Kidney (tissue), 13 donors: ENCODE measurements at regions not wholly inside any gene's neighbourhood (a gene's known extent, or its start where the extent isn't known, plus 50 kb on each side); places are given as distances from the start of the nearest gene placed in this dataset.
A peak's percentile ranks its signal among the peaks of the same experiment; 100 is the strongest.

Experiments
- DNase-seq, 5 donors: peaks; one replicate each; pipeline ENCODE4 v3.0.0-alpha.2; 2013 to 2020
- FAIRE-seq: peaks from 2 replicates; lab custom pipeline; 2012; peaks lifted over from hg19 to GRCh38; lab: Jason Lieb, UNC
- H3K27ac ChIP-seq, 2 donors: one replicate each; pipeline ENCODE4 v1.7.0; 2013; ENCODE audit warnings: low read depth in 2 of 2, low read length in 2 of 2, inconsistent platforms in 1 of 2
- H3K27me3 ChIP-seq: one replicate; pipeline ENCODE4 v1.7.1; 2013; ENCODE audit warnings: low read length, inconsistent platforms; ENCODE audit not compliant: control insufficient read depth, insufficient read depth
- H3K36me3 ChIP-seq, 3 donors: one replicate each; pipeline versions ENCODE4 v1.7.0 to v1.7.1; 2013; ENCODE audit warnings: low read length in 3 of 3, control low read depth in 1 of 3, inconsistent platforms in 1 of 3; ENCODE audit not compliant: insufficient read depth in 3 of 3, control insufficient read depth in 2 of 3
- H3K4me1 ChIP-seq, 3 donors: one replicate each; pipeline versions ENCODE4 v1.7.0 to v1.7.1; 2013; ENCODE audit warnings: low read length in 3 of 3, inconsistent platforms in 1 of 3, low read depth in 1 of 3; ENCODE audit not compliant: control insufficient read depth in 2 of 3, insufficient read depth in 2 of 3
- H3K4me3 ChIP-seq, 3 donors: one replicate each; pipeline versions ENCODE4 v1.7.0 to v1.8.1; 2013; ENCODE audit warnings: low read length in 3 of 3, control low read depth in 1 of 3, inconsistent platforms in 1 of 3
- H3K9ac ChIP-seq, 3 donors: one replicate each; pipeline versions ENCODE4 v1.7.0 to v1.7.1; 2013; ENCODE audit warnings: low read length in 3 of 3, control low read depth in 1 of 3, inconsistent platforms in 1 of 3
- H3K9me3 ChIP-seq, 3 donors: one replicate each; pipeline versions ENCODE4 v1.7.0 to v1.7.1; 2013; ENCODE audit warnings: low read length in 3 of 3, control low read depth in 1 of 3, inconsistent platforms in 1 of 3; ENCODE audit not compliant: control insufficient read depth in 2 of 3, insufficient read depth in 1 of 3
- intact Hi-C: fragments of 100-400 bp; cut with DNase I; formaldehyde crosslinking; loops from one replicate; pipeline ENCODE4 v1.11.1; 2022
- TF ChIP-seq, protein P1 (sequence below): IDR thresholded peaks from 3 replicates; pipeline ENCODE4 v1.5.1; 2012; ENCODE audit warnings: mild to moderate bottlenecking, moderate library complexity, borderline replicate concordance; ENCODE audit not compliant: insufficient read depth; ENCODE audit errors: extremely low read depth
- donor health status: control.
- donor health status: control.
- donor health status: control.
- donor health status: control.
- donor health status: control.
- donor health status: DM: yes; HTN: yes; CAD: no.
- donor health status: Normal renal cell carcinoma (clear cell type).

DNA sequence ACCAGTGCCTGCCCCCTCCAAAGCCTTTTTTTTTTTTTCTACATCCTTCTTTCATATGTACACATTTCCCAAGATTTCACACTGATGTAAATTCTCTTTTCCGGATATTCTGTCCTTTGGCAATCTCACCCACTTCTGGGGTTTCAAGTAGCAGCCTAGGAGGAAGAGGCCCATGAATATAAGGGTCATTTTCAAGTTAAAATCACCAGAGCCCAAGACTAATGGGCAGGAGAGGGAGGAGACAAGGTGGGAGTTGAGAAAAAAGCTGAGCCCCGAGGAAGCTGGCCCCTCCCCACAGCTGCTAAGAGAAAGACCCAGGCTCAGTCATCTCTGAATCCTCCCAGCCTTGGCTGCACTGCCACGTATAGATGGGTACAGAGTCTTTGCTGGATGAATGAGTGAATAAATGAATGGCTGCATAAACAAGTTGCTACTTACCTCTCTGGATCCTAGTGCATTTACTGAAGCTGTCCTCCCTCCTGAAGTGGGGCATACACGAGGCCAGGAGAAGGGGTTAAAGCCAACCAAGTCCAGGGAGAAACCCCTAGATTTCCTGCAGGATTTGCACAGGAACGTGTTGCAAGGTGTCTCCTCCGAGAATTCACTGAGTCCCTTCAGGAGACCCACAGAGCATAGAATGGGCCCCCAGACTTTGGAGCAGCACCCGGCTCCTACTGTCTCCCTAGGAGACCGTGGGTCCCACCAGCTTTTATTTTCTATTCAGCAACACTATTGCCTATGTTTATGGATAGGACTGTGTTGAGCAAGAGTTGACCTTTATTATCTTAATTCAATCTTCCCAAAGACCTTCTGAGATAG lies 100.8 kb upstream of the LIPC start:
- H3K27me3 ChIP-seq = no peaks in the 10 kb centered on the region
- no peak overlapping the region for H3K4me3 ChIP-seq
- no peaks in the 10 kb centered on the region for H3K36me3 ChIP-seq
- peak overlapping the region; percentile 77 to 81 for H3K27ac ChIP-seq
- no peak overlapping the region for H3K9ac ChIP-seq
- peaks cover 0 to 8% (median 2%) of the 10 kb centered on the region in 3 donors for H3K9me3 ChIP-seq
- DNase-seq = peak in 3 of 5 donors; percentile 60 to 64 (median 61)
- peaks cover 6 to 23% (median 16%) of the 10 kb centered on the region in 3 donors for H3K4me1 ChIP-seq
- TF ChIP-seq, protein P1, sequence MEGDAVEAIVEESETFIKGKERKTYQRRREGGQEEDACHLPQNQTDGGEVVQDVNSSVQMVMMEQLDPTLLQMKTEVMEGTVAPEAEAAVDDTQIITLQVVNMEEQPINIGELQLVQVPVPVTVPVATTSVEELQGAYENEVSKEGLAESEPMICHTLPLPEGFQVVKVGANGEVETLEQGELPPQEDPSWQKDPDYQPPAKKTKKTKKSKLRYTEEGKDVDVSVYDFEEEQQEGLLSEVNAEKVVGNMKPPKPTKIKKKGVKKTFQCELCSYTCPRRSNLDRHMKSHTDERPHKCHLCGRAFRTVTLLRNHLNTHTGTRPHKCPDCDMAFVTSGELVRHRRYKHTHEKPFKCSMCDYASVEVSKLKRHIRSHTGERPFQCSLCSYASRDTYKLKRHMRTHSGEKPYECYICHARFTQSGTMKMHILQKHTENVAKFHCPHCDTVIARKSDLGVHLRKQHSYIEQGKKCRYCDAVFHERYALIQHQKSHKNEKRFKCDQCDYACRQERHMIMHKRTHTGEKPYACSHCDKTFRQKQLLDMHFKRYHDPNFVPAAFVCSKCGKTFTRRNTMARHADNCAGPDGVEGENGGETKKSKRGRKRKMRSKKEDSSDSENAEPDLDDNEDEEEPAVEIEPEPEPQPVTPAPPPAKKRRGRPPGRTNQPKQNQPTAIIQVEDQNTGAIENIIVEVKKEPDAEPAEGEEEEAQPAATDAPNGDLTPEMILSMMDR = no peak
- intact Hi-C loops = no loop called here
- FAIRE-seq = no peak

DNA sequence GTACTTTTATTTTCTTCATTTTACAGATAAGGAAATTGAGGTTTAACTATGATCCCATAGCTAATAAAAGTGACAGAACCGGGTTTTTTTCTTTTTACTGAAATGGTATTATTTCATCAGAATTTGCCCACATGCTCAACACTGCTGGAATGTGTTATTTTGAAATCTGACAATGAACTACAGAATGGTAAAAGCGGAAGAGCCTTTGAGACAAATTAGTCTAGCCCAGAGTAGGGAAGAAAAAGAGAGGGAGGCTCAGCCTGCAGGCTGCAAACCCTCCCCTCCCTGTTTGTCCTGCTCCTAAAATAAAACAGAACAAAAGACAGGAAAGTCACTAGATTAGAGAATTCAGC lies 100.3 kb upstream of the LIPC start:
- intact Hi-C loops = no loop called here
- FAIRE-seq = no peak
- TF ChIP-seq, protein P1 = no peak

GRCh38 chr15:58331913-58332675 lies 99.7 kb upstream of the LIPC start:
- Histone ChIP-seq H3K4me1 (peaks cover 6 to 23% (median 16%) of the 10 kb centered on the region in 3 donors), H3K36me3 (no peaks in the 10 kb centered on the region), H3K9ac (peak overlapping the region in 1 of 3 donors; percentile 43), H3K27ac (peak overlapping the region; percentile 77 to 91), H3K9me3 (peaks cover 0 to 8% (median 2%) of the 10 kb centered on the region in 3 donors), H3K27me3 (no peaks in the 10 kb centered on the region), H3K4me3 (peak overlapping the region in 1 of 3 donors; percentile 18)
- FAIRE-seq = peak; percentile 49
- TF ChIP-seq, protein P1 = no peak
- DNase-seq = peak; percentile 95 to 98 (median 97)
- intact Hi-C loops = no loop called here

More for the DNA sequence above, 100.3 kb upstream of the LIPC start:
- H3K27me3 ChIP-seq = no peaks in the 10 kb centered on the region
- no peaks in the 10 kb centered on the region for H3K36me3 ChIP-seq
- H3K4me1 ChIP-seq = peaks cover 6 to 23% (median 16%) of the 10 kb centered on the region in 3 donors
- H3K27ac ChIP-seq = peak overlapping the region; percentile 77 to 81
- peaks cover 0 to 8% (median 2%) of the 10 kb centered on the region in 3 donors for H3K9me3 ChIP-seq
- peak overlapping the region in 1 of 3 donors; percentile 18 for H3K4me3 ChIP-seq
- H3K9ac ChIP-seq = no peak overlapping the region
- no peak for DNase-seq
